Muscle of arm (tissue), 1 donor: ENCODE measurements at regions not wholly inside any gene's neighbourhood (a gene's known extent, or its start where the extent isn't known, plus 50 kb on each side); places are given as distances from the start of the nearest gene placed in this dataset.
A peak's percentile ranks its signal among the peaks of the same experiment; 100 is the strongest.

Source experiments
- DNase-seq: peaks from one replicate; pipeline ENCODE4 v3.0.0-alpha.2; 2013

DNA sequence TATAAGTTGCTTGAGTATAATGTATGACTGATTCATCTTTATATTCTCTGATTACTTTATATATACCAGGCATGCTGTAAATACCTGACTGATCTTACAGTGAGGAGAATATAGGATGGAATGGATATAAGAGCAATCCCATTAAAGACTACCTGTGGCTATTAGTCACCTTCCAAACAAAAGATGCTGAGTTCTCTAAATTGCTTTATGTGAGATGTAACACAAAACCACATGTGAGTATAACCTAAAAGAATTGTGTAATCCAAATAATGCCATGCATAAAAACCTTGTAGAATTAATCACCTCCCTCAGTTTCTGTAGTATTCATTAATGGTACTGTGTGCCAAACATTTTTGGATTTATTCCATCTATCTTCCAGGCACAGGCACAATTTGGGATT is 134.6 kb upstream of the LRRC7 start:
- no peak for DNase-seq

DNA sequence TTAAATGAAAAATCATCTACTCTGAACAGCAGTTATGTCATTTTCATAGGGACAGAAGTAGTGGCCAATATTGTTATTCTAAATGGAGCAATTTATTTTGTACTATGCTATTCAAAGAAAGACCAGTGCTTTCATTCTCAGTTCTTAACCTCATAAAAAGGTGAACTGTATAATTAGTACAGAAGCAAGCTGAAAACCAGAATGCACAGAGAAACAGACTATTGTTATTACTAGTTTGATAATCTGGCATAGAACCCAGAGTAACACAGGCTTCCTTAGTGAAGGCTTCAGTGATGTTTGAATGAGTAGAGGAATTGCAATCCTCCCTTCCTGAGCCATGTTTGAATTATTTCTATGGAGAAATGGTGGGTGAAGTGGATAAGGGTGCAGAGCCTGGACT is 131.6 kb upstream of the LRRC7 start:
- DNase-seq: no peak

DNA sequence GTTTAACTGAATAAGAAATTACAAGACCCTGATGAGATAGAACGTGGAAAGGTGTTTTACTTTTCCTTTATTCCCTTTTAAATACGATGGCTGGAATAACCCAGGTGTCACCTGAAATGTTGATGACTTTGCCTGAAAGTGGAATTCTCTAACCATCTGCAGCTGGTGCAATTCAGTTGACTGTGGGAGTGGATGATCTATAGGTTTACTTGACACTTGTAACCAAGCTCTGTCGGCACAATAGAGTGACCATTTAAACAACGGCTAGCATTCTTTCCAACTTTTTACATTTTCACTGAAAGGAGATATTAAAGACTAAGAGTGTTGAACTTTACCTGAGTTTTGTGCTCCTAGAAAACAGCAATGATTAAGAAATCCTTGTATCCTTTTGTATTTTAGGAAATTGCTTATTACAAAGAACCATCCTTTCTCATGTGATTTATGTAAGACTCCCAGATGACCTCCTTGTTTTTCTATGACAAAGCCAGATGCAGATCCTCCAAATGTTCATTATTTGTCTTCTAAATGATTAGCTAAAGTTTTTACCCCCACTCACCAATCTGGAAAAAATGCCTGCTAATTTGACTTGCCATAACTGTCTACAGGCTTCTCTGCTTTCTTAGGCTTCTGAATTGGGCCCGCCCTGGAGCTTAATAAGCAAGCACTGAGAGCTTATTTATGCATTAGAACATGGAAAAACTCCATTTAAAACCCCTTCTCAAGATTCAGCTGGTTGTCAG is 129.5 kb upstream of the LRRC7 start:
- DNase-seq: no peak

- DNase-seq: no peak
Measured at GRCh38 chr1:69441496-69441895, 126.2 kb upstream of the LRRC7 start.

DNA sequence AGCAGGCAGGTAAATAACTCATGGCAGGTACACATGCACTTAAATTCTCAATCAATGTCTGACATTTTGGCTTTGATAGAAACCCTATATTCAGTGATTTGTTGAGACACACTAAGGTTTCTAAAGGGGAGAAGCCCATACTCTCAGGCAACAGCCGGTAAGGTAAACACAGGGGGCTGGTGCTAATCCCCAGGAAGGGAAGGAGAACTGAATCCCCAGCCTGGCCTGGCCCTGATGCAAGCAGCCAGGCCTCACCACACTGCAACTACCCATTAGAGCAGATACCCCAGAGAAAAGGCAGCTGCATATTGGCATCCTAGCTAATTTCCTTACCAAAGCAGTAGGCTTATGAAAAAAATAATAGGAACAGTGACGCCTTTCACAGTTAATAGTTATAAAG is 116.5 kb upstream of the LRRC7 start:
- DNase-seq: no peak

- DNase-seq: no peak
Measured at GRCh38 chr1:69455718-69456117, 112.0 kb upstream of the LRRC7 start.

DNA sequence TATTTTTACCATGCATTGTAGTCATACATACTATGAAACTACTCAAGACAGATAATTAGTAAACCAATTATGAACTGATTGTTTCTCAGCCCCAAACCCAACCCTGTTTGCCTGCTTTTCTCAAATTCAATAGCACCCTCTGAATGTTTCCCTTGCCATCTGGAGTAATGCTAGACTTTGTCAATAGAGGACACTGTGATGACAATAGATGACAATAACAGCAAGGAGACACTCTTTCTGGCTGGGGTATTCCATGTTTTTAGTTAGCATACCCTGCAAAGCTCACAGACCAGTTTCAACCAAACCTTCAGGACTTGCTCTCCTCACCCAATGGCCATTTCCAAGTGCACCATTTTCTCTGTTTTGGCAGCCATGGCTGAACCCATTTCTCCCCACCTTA is 108.5 kb upstream of the LRRC7 start:
- DNase-seq: no peak

- DNase-seq: no peak
Measured at GRCh38 chr1:69475021-69475420, 92.7 kb upstream of the LRRC7 start.

- DNase-seq: no peak
Measured at GRCh38 chr1:69479734-69480133, 88.0 kb upstream of the LRRC7 start.

GRCh38 chr1:69483246-69483645 is 84.5 kb upstream of the LRRC7 start:
- no peak for DNase-seq

DNA sequence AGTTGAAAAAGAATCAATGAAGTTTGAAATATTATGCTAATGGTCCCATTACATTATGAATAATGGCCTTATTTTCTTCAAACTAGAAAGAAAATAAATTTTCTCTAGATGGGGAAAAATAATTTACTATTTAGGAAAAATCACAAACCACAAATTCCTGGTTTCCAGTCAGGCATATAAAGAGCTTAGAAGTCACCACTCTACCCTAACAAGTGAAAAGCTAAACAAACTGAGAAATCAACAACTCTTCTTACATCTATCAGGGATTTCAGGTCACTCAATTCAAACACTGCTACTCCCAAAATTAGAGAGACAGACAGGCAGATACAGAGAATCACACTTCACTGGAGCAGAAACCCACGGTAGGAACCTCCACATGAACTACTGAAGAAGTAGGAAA is 82.1 kb upstream of the LRRC7 start:
- DNase-seq: no peak

- DNase-seq: no peak
Measured at GRCh38 chr1:69491416-69491815, 76.3 kb upstream of the LRRC7 start.

DNA sequence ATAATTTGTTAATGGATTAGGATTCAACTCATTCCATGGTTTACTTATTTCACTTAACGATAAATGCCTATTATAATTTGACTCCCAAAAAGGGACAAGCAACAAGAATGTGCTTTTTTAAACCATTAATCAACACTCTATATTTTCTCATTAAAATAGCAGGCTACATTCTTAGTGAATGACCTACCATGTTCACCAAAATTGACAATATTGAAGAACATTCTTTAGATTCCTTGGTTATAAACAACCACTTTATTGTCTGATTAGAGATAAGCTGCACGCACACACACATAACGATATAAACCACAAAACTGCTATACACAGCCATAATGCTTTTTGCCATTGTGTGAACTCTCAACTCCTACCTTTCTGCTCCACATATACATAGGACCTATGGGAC is 75.4 kb upstream of the LRRC7 start:
- DNase-seq: no peak

DNA sequence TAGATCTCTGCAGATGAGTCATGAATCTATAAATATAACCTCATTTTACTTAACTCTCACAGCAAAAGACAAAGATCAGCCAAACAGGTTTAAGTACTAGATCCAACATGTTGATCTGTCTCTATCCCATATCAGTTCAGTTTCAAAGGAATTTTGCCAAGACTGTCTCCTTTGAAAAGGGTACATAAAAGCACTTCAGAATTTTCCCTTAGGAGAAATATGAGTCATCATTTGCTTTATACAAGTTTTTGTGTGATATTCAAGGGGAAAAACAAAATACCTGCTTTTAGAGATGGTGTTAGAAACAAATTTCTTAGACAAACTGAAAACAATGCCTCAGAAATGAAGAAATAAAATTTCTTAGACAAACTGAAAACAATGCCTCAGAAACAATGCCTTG is 73.5 kb upstream of the LRRC7 start:
- peak; percentile 9 for DNase-seq

DNA sequence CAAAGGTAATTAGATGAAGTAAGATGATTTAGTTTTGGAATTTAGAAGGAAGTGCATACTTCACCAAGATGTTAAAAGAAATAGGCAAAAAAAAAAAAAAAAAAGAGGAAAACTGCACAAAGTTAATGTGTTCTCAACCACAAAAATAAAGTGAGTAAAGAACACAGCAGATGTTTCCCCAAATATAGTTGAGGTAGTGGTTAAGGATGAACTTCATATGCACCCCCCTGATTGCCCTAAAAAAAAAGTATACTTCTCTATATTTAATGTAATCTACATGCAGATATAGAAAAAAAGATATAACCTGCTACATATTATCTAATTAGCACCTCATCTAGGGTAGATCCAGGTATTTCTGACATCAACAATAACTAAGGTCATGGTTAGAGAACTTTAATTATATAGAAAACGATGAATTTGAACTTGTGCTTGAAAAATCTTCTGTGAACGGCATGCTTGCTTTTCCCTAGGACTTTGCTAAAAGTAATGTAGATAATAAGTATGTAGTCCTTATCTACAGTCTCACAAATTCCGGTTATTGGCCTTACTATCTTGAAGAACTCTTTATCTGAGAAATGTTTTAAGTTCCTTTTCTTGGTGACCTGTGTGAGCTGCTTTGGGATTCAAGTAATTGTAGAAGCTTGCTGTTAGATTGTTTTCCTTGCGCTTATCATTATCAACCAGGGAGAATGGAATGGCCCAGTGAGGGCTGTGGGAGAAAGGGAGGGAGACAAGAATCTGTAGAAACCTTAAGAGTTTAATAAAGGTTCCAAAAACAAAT is 70.1 kb upstream of the LRRC7 start:
- DNase-seq: no peak

GRCh38 chr1:69498711-69499110 is 69.0 kb upstream of the LRRC7 start:
- DNase-seq: no peak

DNA sequence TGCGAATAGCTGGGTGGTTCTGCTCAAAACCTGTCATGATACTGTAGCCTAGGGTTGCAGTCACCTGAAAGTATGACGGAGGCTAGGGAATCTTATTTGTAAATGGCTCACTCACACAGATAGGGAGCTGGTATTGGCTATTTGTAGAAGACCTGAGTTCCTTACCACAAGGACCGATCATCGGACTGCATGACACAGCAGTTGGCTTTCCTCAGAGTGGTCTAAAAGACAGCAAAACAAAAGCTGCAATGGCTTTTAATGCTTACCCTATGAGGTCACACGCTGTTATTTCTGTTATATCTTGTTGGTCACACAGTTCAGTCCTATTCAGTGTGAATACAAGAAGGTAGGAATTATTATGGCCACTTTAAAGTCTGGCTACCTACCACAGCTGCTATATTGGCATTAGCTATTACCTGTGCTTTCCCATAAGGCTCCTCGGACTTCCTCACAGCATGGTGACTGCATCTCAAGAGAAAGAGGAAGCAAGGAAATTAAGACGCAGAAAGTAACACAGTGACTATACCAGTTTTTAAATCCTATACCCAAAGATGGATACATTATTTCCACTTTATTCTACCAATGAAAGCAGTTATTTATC is 68.4 kb upstream of the LRRC7 start:
- DNase-seq: no peak

- no peak for DNase-seq
Measured at GRCh38 chr1:69502991-69503390, 64.7 kb upstream of the LRRC7 start.

- DNase-seq: no peak
Measured at GRCh38 chr1:69504730-69505252, 62.9 kb upstream of the LRRC7 start.

DNA sequence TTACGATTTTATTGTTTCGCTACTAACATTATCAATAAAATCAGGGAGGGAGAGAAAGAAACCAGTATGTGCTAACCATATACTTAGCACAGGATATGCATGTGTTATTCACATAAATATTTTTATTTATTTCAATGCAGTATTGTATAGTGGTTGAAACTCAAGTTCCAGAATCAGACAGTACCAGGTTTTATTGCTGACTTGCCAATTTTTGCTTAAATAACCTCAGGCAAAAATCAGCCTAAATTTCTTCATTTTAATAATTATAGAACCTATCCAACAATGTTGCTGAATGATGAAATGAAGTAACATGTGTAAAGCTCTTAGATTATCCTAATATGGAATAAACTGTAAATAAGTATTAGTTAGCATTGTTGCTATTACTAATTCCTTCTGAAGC is 61.4 kb upstream of the LRRC7 start:
- no peak for DNase-seq

GRCh38 chr1:69506721-69507120 is 61.0 kb upstream of the LRRC7 start:
- DNase-seq: no peak

GRCh38 chr1:69510026-69510425 is 57.7 kb upstream of the LRRC7 start:
- no peak for DNase-seq
